ENCODE measurements at regions not wholly inside any gene's neighbourhood (a gene's known extent, or its start where the extent isn't known, plus 50 kb on each side); places are given as distances from the start of the nearest gene placed in this dataset.

DNA sequence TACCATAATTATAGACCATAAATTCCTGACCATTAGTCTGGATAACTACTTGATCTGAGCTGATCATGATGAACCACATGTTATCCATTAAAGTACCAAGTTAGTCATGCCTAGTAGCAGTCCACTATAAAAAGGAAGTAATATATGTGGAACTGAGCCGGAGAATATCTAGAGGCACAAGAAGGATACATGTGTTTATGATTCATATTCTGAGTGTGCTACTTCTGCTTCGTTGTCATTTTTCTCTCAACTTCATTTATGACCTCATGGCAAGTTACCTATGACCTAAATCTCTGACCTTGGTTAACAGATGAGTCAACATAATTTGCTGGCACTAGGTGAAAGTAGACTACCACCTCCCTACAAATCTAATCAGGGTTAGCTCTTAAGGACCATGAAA is 56.5 kb upstream of the ANKRD17 start:
- H3K18ac ChIP-seq (ENCODE audit: insufficient read length, low read depth, low read length): no peak overlapping the region
- DNase-seq: no peak
- no peak overlapping the region for H4K91ac ChIP-seq (ENCODE audit: insufficient read length, low read depth, low read length)
- H3K4me2 ChIP-seq (ENCODE audit: insufficient read depth, insufficient read length, low read length): no peak overlapping the region
- no peaks in the 10 kb centered on the region for H3K4me1 ChIP-seq (ENCODE audit: insufficient read depth, low read length)
- H2BK120ac ChIP-seq (ENCODE audit: low read depth, low read length, poor library complexity, severe bottlenecking): no peak overlapping the region
- no peak overlapping the region for H3K27ac ChIP-seq (ENCODE audit: insufficient read length, low read depth, low read length)
- no peak overlapping the region for H3K56ac ChIP-seq (ENCODE audit: insufficient read length, low read depth, low read length)
- H3K27ac Mint-ChIP-seq: no peak overlapping the region
- no peaks in the 10 kb centered on the region for H4K20me1 ChIP-seq (ENCODE audit: control insufficient read depth, insufficient read depth, insufficient read length)
- no peak overlapping the region for H4K8ac ChIP-seq (replicated peaks; ENCODE audit: insufficient read length, low read depth, low read length)
- H3K27me3 Mint-ChIP-seq (ENCODE audit: low read depth): no peaks in the 10 kb centered on the region
- peaks cover 12 to 17% (median 14%) of the 10 kb centered on the region in 3 experiments for H3K36me3 Mint-ChIP-seq (ENCODE audit: insufficient read depth in 1 of 3, low read depth in 3 of 3)
- no peak overlapping the region for H2BK5ac ChIP-seq (ENCODE audit: insufficient read length, low read length)
- H3T11ph ChIP-seq (ENCODE audit: low read length): no peak overlapping the region
- no peak overlapping the region for H4K5ac ChIP-seq (ENCODE audit: insufficient read length, low read depth, low read length)
- H3K23me2 ChIP-seq (ENCODE audit: insufficient read length, low read depth, low read length, poor library complexity, severe bottlenecking): no peaks in the 10 kb centered on the region
- H3K4ac ChIP-seq (ENCODE audit: low read depth, low read length): no peak overlapping the region
- no peak overlapping the region for H2AFZ ChIP-seq (ENCODE audit: low read length)
- no peak overlapping the region for H2BK12ac ChIP-seq (ENCODE audit: insufficient read length, low read depth, low read length)
- peaks cover 15 to 16% of the 10 kb centered on the region in 2 experiments for H3K9me3 Mint-ChIP-seq
- no peak overlapping the region for H3K23ac ChIP-seq (ENCODE audit: insufficient read length, low read depth, low read length)
- no peaks in the 10 kb centered on the region for H3K79me2 ChIP-seq (ENCODE audit: insufficient read depth, low read length)
- WGBS (ENCODE audit: extremely low coverage, insufficient read length, low lambda C conversion rate): no CpG with 5 or more reads among the region's 2 CpGs
- no peaks in the 10 kb centered on the region for H3K79me1 ChIP-seq (ENCODE audit: insufficient read depth, low read depth, low read length, poor library complexity, severe bottlenecking)
- no peak overlapping the region for H2BK20ac ChIP-seq (ENCODE audit: low read depth, low read length, poor library complexity, severe bottlenecking)
- H3K14ac ChIP-seq (ENCODE audit: insufficient read depth, low read length): no peak overlapping the region
- no peak overlapping the region for H3K9ac ChIP-seq (ENCODE audit: extremely low read depth, insufficient read length, low read length)
- no peaks in the 10 kb centered on the region for H3K4me1 Mint-ChIP-seq
- H2BK15ac ChIP-seq (ENCODE audit: low read depth, low read length): no peak overlapping the region
- no peaks in the 10 kb centered on the region for H3K27me3 ChIP-seq (ENCODE audit: insufficient read depth, low read length)
- no peaks in the 10 kb centered on the region for H3K9me3 ChIP-seq (ENCODE audit: control insufficient read depth, low read depth, low read length)
- no peak overlapping the region for H2AK5ac ChIP-seq (ENCODE audit: insufficient read length, low read length)
- no peak for TF ChIP-seq CTCF (conservative IDR thresholded peaks at IDR 0.05)
- no peak overlapping the region for H3K4me3 Mint-ChIP-seq
